ENCODE measurements at regions not wholly inside any gene's neighbourhood (a gene's known extent, or its start where the extent isn't known, plus 50 kb on each side); places are given as distances from the start of the nearest gene placed in this dataset.

GRCh38 chr4:154081391-154081790 lies 292.5 kb upstream of the SFRP2 start:
- TF ChIP-seq CTCF (IDR thresholded peaks at IDR 0.05): no peak
- TF ChIP-seq POLR2A (IDR thresholded peaks at IDR 0.05): no peak

All from thyroid gland (tissue), 4 donors.